ENCODE measurements at regions not wholly inside any gene's neighbourhood (a gene's known extent, or its start where the extent isn't known, plus 50 kb on each side); places are given as distances from the start of the nearest gene placed in this dataset.

DNA sequence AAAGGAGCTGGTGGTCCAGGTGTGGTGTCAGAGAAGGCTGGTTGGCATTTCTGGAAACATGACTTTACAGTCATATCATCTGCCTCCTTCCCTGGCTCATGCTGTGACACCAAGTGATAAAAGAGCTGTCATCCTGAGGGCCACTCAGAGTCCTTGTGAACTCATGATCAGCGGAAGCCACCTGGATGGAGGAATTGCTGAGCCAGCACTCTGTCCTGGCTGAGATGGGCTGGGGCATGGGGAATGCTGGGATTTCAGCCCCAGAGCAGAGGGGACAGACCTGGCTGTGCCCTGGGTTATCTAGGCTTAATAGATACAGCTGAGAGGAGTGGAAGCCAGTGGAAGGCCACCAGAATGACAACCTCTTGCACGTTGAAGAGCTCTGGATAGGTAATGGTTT lies 214.3 kb downstream of the DHX35 start:
- Histone ChIP-seq H3F3A (ENCODE audit: low read depth) (no peaks in the 10 kb centered on the region), H3K79me2 (ENCODE audit: insufficient read depth, low read length) (no peaks in the 10 kb centered on the region), H3K36me3 (ENCODE audit: insufficient read depth, low read length) (no peaks in the 10 kb centered on the region), H2AFZ (ENCODE audit: low read length) (no peak overlapping the region), H3K9me2 (replicated peaks; ENCODE audit: low read depth, low read length) (no peaks in the 10 kb centered on the region), H3K4me1 (ENCODE audit: insufficient read depth, low read length, poor library complexity, severe bottlenecking) (no peaks in the 10 kb centered on the region), H3K9ac (ENCODE audit: low read depth, low read length, poor library complexity, severe bottlenecking) (no peak overlapping the region), H3K27me3 (ENCODE audit: insufficient read depth, low read length, poor library complexity, severe bottlenecking) (no peaks in the 10 kb centered on the region), H3K9me3 (ENCODE audit: insufficient read depth, low read depth, low read length) (no peaks in the 10 kb centered on the region), H3K4me2 (ENCODE audit: low read depth, low read length, poor library complexity, severe bottlenecking) (no peak overlapping the region), H4K20me1 (ENCODE audit: insufficient read depth, low read length, poor library complexity, severe bottlenecking) (no peaks in the 10 kb centered on the region), H3K4me3 (ENCODE audit: low read length, poor library complexity, severe bottlenecking) (no peak overlapping the region)
- TF ChIP-seq EZH2phosphoT487 (IDR thresholded peaks at IDR 0.05; ENCODE audit: borderline replicate concordance) = no peak
- TF ChIP-seq, protein P1, sequence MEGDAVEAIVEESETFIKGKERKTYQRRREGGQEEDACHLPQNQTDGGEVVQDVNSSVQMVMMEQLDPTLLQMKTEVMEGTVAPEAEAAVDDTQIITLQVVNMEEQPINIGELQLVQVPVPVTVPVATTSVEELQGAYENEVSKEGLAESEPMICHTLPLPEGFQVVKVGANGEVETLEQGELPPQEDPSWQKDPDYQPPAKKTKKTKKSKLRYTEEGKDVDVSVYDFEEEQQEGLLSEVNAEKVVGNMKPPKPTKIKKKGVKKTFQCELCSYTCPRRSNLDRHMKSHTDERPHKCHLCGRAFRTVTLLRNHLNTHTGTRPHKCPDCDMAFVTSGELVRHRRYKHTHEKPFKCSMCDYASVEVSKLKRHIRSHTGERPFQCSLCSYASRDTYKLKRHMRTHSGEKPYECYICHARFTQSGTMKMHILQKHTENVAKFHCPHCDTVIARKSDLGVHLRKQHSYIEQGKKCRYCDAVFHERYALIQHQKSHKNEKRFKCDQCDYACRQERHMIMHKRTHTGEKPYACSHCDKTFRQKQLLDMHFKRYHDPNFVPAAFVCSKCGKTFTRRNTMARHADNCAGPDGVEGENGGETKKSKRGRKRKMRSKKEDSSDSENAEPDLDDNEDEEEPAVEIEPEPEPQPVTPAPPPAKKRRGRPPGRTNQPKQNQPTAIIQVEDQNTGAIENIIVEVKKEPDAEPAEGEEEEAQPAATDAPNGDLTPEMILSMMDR (conservative IDR thresholded peaks at IDR 0.05; ENCODE audit: low read length) = no peak

DNA sequence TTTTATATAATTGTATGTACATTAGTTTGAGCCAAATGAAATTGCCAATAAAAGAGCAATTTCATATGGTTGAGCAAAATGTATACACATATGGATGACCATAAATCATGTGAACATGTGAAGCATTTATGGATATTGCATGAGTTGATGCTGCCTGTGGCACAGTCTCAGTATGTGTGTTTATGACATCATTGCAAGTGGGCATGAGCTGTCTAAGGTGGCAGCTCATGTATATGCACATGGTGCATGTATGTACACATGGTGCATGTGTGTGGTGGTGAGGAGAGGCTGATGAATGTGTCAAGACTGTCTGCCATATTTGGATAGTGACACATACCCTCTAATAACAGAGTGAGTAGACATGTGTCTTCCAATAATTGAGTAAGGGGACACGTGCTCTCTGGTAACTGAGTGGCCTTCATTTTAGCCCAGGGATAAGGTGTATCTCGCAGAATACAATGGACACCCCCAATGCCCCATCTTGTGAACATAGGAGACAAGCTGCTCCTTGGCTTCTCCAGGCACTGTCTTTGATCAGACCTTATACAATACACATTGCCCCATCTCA lies 208.8 kb downstream of the DHX35 start:
- no peaks in the 10 kb centered on the region for H3K79me2 ChIP-seq (ENCODE audit: insufficient read depth, low read length)
- H3K36me3 ChIP-seq (ENCODE audit: insufficient read depth, low read length) = no peaks in the 10 kb centered on the region
- no peak overlapping the region for H3K4me2 ChIP-seq (ENCODE audit: low read depth, low read length, poor library complexity, severe bottlenecking)
- no peaks in the 10 kb centered on the region for H3K27me3 ChIP-seq (ENCODE audit: insufficient read depth, low read length, poor library complexity, severe bottlenecking)
- no peaks in the 10 kb centered on the region for H3F3A ChIP-seq (ENCODE audit: low read depth)
- no peak overlapping the region for H3K9ac ChIP-seq (ENCODE audit: low read depth, low read length, poor library complexity, severe bottlenecking)
- H4K20me1 ChIP-seq (ENCODE audit: insufficient read depth, low read length, poor library complexity, severe bottlenecking) = no peaks in the 10 kb centered on the region
- no peak overlapping the region for H2AFZ ChIP-seq (ENCODE audit: low read length)
- no peak overlapping the region for H3K4me3 ChIP-seq (ENCODE audit: low read length, poor library complexity, severe bottlenecking)
- no peaks in the 10 kb centered on the region for H3K9me3 ChIP-seq (ENCODE audit: insufficient read depth, low read depth, low read length)
- no peaks in the 10 kb centered on the region for H3K4me1 ChIP-seq (ENCODE audit: insufficient read depth, low read length, poor library complexity, severe bottlenecking)
- H3K9me2 ChIP-seq (replicated peaks; ENCODE audit: low read depth, low read length) = no peaks in the 10 kb centered on the region
- TF ChIP-seq EZH2phosphoT487 (IDR thresholded peaks at IDR 0.05; ENCODE audit: borderline replicate concordance) = no peak
- TF ChIP-seq, protein P1 (conservative IDR thresholded peaks at IDR 0.05; ENCODE audit: low read length) = no peak

DNA sequence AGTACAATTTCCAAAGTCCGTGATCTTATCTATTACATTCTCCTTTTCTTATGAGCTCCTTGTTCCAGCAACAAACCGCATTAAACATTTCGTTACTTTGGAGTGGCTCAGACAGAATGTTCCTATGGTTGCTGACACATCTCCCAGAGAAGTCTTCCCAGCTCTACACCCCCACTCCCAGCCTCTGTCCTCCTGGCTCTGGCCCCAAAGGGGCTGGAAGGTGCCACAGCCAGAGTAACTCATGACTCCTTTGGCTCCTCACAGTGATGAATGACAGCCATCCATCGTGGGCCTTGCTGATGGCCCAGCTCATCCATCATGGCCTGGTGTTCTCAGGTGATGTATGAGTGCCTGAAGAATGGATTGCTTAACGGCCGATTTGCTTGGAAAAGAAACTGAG lies 203.0 kb downstream of the DHX35 start:
- Histone ChIP-seq H3K36me3 (ENCODE audit: insufficient read depth, low read length) (no peaks in the 10 kb centered on the region), H3K79me2 (ENCODE audit: insufficient read depth, low read length) (no peaks in the 10 kb centered on the region), H4K20me1 (ENCODE audit: insufficient read depth, low read length, poor library complexity, severe bottlenecking) (no peaks in the 10 kb centered on the region), H3K4me3 (ENCODE audit: low read length, poor library complexity, severe bottlenecking) (no peak overlapping the region), H3K9me3 (ENCODE audit: insufficient read depth, low read depth, low read length) (no peaks in the 10 kb centered on the region), H3K4me1 (ENCODE audit: insufficient read depth, low read length, poor library complexity, severe bottlenecking) (no peaks in the 10 kb centered on the region), H3K9ac (ENCODE audit: low read depth, low read length, poor library complexity, severe bottlenecking) (no peak overlapping the region), H3K27me3 (ENCODE audit: insufficient read depth, low read length, poor library complexity, severe bottlenecking) (no peaks in the 10 kb centered on the region), H3F3A (ENCODE audit: low read depth) (no peaks in the 10 kb centered on the region), H3K4me2 (ENCODE audit: low read depth, low read length, poor library complexity, severe bottlenecking) (no peak overlapping the region), H2AFZ (ENCODE audit: low read length) (no peak overlapping the region), H3K9me2 (replicated peaks; ENCODE audit: low read depth, low read length) (no peaks in the 10 kb centered on the region)
- TF ChIP-seq, protein P1 (conservative IDR thresholded peaks at IDR 0.05; ENCODE audit: low read length) = no peak
- no peak for TF ChIP-seq EZH2phosphoT487 (IDR thresholded peaks at IDR 0.05; ENCODE audit: borderline replicate concordance)
